AG04449 (cell line): ENCODE measurements at regions not wholly inside any gene's neighbourhood (a gene's known extent, or its start where the extent isn't known, plus 50 kb on each side); places are given as distances from the start of the nearest gene placed in this dataset.

ENCODE experiments used
- CTCF ChIA-PET: fragments of 350-600 bp; formaldehyde crosslinking; extraction: SDS; loops from one replicate; lab custom pipeline; 2021; ENCODE audit warnings: antibody characterized with exemption; lab: Yijun Ruan, JAX
- POLR2A ChIA-PET: fragments of 400-600, 350-600 bp; formaldehyde crosslinking; extraction: SDS; loops from one replicate; lab custom pipeline; 2020; ENCODE audit warnings: antibody characterized with exemption, inconsistent platforms; lab: Yijun Ruan, JAX
- DNase-seq: peaks from one replicate; pipeline ENCODE4 v3.0.0-alpha.2; 2010; ENCODE audit warnings: low read depth, low spot score
- H3K4me3 ChIP-seq: 2 replicates; pipeline ENCODE4 v1.5.1; 2011; ENCODE audit warnings: low read depth, mild to moderate bottlenecking, control low read depth, low read length
- TF ChIP-seq, protein P1 (sequence below): IDR thresholded peaks from one replicate; pipeline ENCODE4 v1.5.1; 2011; ENCODE audit warnings: mild to moderate bottlenecking, moderate library complexity, low read length, control low read depth, inconsistent platforms; ENCODE audit not compliant: insufficient read depth; ENCODE audit errors: missing control alignments

DNA sequence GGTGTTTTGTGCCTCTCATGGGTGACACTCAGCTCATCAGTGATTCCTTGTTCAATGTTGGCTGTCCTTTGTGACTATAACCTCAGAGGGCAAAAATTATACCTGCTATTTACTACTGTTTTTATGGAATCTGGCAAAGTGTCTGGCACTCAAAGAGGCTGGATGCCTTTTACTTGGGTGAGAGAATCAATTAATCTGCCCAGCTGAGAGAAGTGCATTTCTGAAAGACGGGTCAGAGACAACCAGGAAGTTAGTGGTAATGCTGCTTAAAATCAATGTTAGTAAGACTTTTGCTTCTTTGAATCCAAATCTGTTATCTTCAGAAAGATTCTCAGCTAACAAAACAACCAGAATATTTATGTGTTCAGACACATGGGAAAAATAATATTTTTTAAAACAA is 436.2 kb upstream of the SUCLG2 start:
- DNase-seq, result no peak
- ChIA-PET CTCF (no interaction called here), POLR2A (no interaction called here)
- TF ChIP-seq, protein P1, sequence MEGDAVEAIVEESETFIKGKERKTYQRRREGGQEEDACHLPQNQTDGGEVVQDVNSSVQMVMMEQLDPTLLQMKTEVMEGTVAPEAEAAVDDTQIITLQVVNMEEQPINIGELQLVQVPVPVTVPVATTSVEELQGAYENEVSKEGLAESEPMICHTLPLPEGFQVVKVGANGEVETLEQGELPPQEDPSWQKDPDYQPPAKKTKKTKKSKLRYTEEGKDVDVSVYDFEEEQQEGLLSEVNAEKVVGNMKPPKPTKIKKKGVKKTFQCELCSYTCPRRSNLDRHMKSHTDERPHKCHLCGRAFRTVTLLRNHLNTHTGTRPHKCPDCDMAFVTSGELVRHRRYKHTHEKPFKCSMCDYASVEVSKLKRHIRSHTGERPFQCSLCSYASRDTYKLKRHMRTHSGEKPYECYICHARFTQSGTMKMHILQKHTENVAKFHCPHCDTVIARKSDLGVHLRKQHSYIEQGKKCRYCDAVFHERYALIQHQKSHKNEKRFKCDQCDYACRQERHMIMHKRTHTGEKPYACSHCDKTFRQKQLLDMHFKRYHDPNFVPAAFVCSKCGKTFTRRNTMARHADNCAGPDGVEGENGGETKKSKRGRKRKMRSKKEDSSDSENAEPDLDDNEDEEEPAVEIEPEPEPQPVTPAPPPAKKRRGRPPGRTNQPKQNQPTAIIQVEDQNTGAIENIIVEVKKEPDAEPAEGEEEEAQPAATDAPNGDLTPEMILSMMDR, result no peak
- no peak overlapping the region for H3K4me3 ChIP-seq

DNA sequence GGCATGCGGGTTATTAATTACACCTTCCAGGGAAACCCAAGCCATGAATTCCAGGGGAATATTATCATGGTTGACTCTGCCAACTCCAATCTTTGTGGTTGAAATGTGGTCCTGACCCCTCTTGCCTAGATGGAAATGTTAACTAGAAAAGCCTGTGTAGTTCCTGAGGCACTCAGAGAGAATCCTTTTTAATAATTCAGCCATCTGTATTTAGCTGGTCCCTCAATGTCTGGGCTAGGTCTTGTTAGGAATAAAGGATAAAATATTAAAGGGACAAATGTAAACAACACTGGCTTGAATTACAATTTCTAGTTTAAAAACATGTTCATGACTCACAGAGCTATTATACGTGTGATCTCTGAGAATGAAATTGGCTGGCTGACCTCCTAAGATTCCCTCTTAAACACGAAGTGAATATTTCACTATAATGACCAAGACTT is 435.2 kb upstream of the SUCLG2 start:
- no peak overlapping the region for H3K4me3 ChIP-seq
- TF ChIP-seq, protein P1, result no peak
- ChIA-PET POLR2A (no interaction called here), CTCF (no interaction called here)
- no peak for DNase-seq

DNA sequence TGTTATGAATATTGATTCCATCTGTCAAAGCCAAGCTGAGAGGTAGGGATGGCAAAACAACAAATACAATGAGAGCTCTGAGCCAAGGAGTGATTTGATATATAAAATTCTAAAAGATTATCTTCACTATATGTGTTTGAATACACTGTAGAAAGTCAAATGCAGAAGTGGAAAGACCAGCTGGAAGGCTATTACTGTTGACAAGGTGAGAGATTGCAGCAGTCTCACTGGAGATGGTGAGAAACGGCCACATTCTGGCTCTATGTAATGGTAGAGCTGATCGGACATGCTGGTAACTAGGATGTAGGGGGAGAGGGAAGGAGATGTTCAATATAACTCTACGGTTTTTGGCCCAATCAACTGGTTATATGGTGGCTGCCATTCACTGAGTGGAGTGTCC is 434.2 kb upstream of the SUCLG2 start:
- ChIA-PET CTCF (no interaction called here), POLR2A (no interaction called here)
- TF ChIP-seq, protein P1, result no peak
- H3K4me3 ChIP-seq, result no peak overlapping the region
- DNase-seq, result no peak

DNA sequence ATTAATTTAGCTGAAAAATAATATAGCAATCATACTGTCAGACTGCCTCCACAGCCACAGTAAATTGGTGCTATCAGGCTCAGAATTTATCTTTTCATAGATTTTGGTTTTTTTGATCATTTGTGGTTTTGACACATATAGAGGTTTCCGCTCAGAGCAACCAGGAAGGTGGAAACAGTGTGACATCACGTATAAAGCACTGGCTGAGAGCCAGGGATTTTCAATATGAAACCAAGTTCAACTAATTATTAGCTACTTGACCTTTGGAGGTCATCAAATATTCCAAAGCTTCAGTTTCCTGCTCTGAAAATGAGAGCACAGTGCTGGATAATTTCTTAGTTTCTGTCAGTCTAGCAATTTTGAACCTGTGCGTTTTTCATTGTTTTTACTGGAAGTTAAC is 433.8 kb upstream of the SUCLG2 start:
- H3K4me3 ChIP-seq, result no peak overlapping the region
- ChIA-PET POLR2A (no interaction called here), CTCF (no interaction called here)
- no peak for DNase-seq
- TF ChIP-seq, protein P1, result no peak

DNA sequence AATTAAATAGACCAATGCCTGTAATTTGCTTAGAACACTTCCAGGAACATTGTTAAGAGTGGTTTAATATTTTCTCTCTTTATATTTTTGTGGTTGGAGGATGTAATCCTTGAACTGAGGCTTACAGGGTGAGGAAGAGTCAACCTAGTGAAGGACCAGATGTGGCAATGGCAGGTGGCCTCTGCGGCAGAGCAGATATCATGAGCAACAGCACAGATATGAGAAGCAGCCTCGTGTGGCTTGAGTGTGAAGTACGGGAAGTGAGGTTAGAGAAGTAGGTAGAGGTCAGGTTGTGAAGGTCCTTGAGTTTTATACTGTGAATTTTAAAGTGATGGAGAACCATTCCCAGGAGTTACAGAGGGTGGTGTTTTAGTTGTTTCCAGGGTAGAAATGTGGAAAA is 417.6 kb upstream of the SUCLG2 start:
- ChIA-PET CTCF (no interaction called here), POLR2A (no interaction called here)
- no peak overlapping the region for H3K4me3 ChIP-seq
- no peak for DNase-seq
- TF ChIP-seq, protein P1, result no peak

DNA sequence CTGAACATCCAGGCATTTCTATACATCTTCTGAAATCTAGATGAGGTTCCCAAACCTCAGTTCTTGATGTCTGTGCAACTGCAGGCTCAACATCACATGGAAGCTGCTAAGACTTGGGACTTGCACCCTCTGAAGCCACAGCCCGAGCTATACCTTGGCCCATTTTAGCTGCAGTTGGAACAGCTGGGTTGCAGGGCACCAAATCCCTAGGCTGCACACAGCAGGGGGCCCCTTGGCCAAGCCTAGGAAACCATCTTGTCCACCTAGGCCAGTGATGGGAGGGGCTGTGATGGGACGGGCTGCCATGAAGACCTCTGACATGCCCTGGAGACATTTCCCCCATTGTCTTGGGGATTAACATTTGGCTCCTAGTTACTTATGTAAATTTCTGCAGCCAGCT is 415.8 kb upstream of the SUCLG2 start:
- no peak overlapping the region for H3K4me3 ChIP-seq
- no peak for DNase-seq
- TF ChIP-seq, protein P1, result no peak
- ChIA-PET CTCF (no interaction called here), POLR2A (no interaction called here)
